Duodenal mucosa (tissue), 2 donors: ENCODE measurements at regions not wholly inside any gene's neighbourhood (a gene's known extent, or its start where the extent isn't known, plus 50 kb on each side); places are given as distances from the start of the nearest gene placed in this dataset.

Experiments used
- H3K27ac ChIP-seq: one replicate; pipeline ENCODE4 v1.7.0; 2013; ENCODE audit warnings: low read depth, low read length
- H3K27me3 ChIP-seq, 2 donors: one replicate each; pipeline ENCODE4 v1.7.0; 2013; ENCODE audit warnings: low read length in 2 of 2, control low read depth in 1 of 2; ENCODE audit not compliant: insufficient read depth in 2 of 2, control insufficient read depth in 1 of 2
- H3K36me3 ChIP-seq, 2 donors: one replicate each; pipeline ENCODE4 v1.7.0; 2013; ENCODE audit warnings: low read length in 2 of 2, control low read depth in 1 of 2; ENCODE audit not compliant: insufficient read depth in 2 of 2, control insufficient read depth in 1 of 2
- H3K4me1 ChIP-seq, 2 donors: one replicate each; pipeline ENCODE4 v1.7.0; 2013; ENCODE audit warnings: low read length in 2 of 2, control low read depth in 1 of 2; ENCODE audit not compliant: insufficient read depth in 2 of 2, control insufficient read depth in 1 of 2
- H3K4me3 ChIP-seq, 2 donors: one replicate each; pipeline ENCODE4 v1.7.0; 2013; ENCODE audit warnings: low read length in 2 of 2, low read depth in 1 of 2
- H3K9ac ChIP-seq, 2 donors: one replicate each; pipeline ENCODE4 v1.7.0; 2013; ENCODE audit warnings: low read length in 2 of 2, low read depth in 1 of 2
- H3K9me3 ChIP-seq, 2 donors: one replicate each; pipeline ENCODE4 v1.7.0; 2013; ENCODE audit warnings: low read length in 2 of 2, control low read depth in 1 of 2; ENCODE audit not compliant: control insufficient read depth in 1 of 2

- H3K9ac ChIP-seq: no peak overlapping the region
- no peaks in the 10 kb centered on the region for H3K27me3 ChIP-seq
- H3K4me1 ChIP-seq: no peaks in the 10 kb centered on the region
- H3K4me3 ChIP-seq: no peak overlapping the region
- H3K36me3 ChIP-seq: no peaks in the 10 kb centered on the region
- no peaks in the 10 kb centered on the region for H3K9me3 ChIP-seq
- H3K27ac ChIP-seq: no peak overlapping the region
Observed at GRCh38 chr2:128984855-128985254, 666.2 kb upstream of the HS6ST1 start.

- no peaks in the 10 kb centered on the region for H3K4me1 ChIP-seq
- H3K4me3 ChIP-seq: no peak overlapping the region
- H3K27me3 ChIP-seq: no peaks in the 10 kb centered on the region
- no peak overlapping the region for H3K27ac ChIP-seq
- no peaks in the 10 kb centered on the region for H3K36me3 ChIP-seq
- H3K9ac ChIP-seq: no peak overlapping the region
- no peaks in the 10 kb centered on the region for H3K9me3 ChIP-seq
Observed at GRCh38 chr2:128986026-128986715, 667.5 kb upstream of the HS6ST1 start.

- no peaks in the 10 kb centered on the region for H3K27me3 ChIP-seq
- no peak overlapping the region for H3K4me3 ChIP-seq
- no peak overlapping the region for H3K9ac ChIP-seq
- no peaks in the 10 kb centered on the region for H3K4me1 ChIP-seq
- no peaks in the 10 kb centered on the region for H3K36me3 ChIP-seq
- H3K9me3 ChIP-seq: no peaks in the 10 kb centered on the region
- no peak overlapping the region for H3K27ac ChIP-seq
Observed at GRCh38 chr2:128986867-128987268, 668.2 kb upstream of the HS6ST1 start.

- Histone ChIP-seq H3K27ac (no peak overlapping the region), H3K4me1 (no peaks in the 10 kb centered on the region), H3K9me3 (no peaks in the 10 kb centered on the region), H3K27me3 (no peaks in the 10 kb centered on the region), H3K36me3 (no peaks in the 10 kb centered on the region), H3K4me3 (no peak overlapping the region), H3K9ac (no peak overlapping the region)
Observed at GRCh38 chr2:128988326-128988725, 669.7 kb upstream of the HS6ST1 start.

GRCh38 chr2:128988967-128989366 is 670.3 kb upstream of the HS6ST1 start:
- H3K9me3 ChIP-seq: no peaks in the 10 kb centered on the region
- no peaks in the 10 kb centered on the region for H3K27me3 ChIP-seq
- no peak overlapping the region for H3K4me3 ChIP-seq
- no peaks in the 10 kb centered on the region for H3K36me3 ChIP-seq
- H3K9ac ChIP-seq: no peak overlapping the region
- no peaks in the 10 kb centered on the region for H3K4me1 ChIP-seq
- H3K27ac ChIP-seq: no peak overlapping the region

GRCh38 chr2:128995086-128995485 is 676.4 kb upstream of the HS6ST1 start:
- Histone ChIP-seq H3K9me3 (no peaks in the 10 kb centered on the region), H3K27ac (no peak overlapping the region), H3K27me3 (no peaks in the 10 kb centered on the region), H3K4me3 (no peak overlapping the region), H3K4me1 (no peaks in the 10 kb centered on the region), H3K36me3 (no peaks in the 10 kb centered on the region), H3K9ac (no peak overlapping the region)

GRCh38 chr2:128996078-128996477 is 677.4 kb upstream of the HS6ST1 start:
- Histone ChIP-seq H3K36me3 (no peaks in the 10 kb centered on the region), H3K9ac (no peak overlapping the region), H3K4me3 (no peak overlapping the region), H3K9me3 (no peaks in the 10 kb centered on the region), H3K27me3 (no peaks in the 10 kb centered on the region), H3K4me1 (no peaks in the 10 kb centered on the region), H3K27ac (no peak overlapping the region)

GRCh38 chr2:128997166-128997866 is 678.6 kb upstream of the HS6ST1 start:
- Histone ChIP-seq H3K27ac (no peak overlapping the region), H3K9ac (no peak overlapping the region), H3K4me3 (no peak overlapping the region), H3K9me3 (no peaks in the 10 kb centered on the region), H3K4me1 (no peaks in the 10 kb centered on the region), H3K36me3 (no peaks in the 10 kb centered on the region), H3K27me3 (no peaks in the 10 kb centered on the region)

GRCh38 chr2:129001926-129002325 is 683.3 kb upstream of the HS6ST1 start:
- H3K9ac ChIP-seq: no peak overlapping the region
- no peaks in the 10 kb centered on the region for H3K36me3 ChIP-seq
- no peaks in the 10 kb centered on the region for H3K27me3 ChIP-seq
- no peak overlapping the region for H3K4me3 ChIP-seq
- H3K27ac ChIP-seq: no peak overlapping the region
- no peaks in the 10 kb centered on the region for H3K4me1 ChIP-seq
- H3K9me3 ChIP-seq: no peaks in the 10 kb centered on the region

- no peak overlapping the region for H3K4me3 ChIP-seq
- no peak overlapping the region for H3K27ac ChIP-seq
- no peaks in the 10 kb centered on the region for H3K27me3 ChIP-seq
- H3K4me1 ChIP-seq: no peaks in the 10 kb centered on the region
- H3K9ac ChIP-seq: no peak overlapping the region
- no peaks in the 10 kb centered on the region for H3K9me3 ChIP-seq
- H3K36me3 ChIP-seq: no peaks in the 10 kb centered on the region
Observed at GRCh38 chr2:129002751-129003150, 684.1 kb upstream of the HS6ST1 start.
